HG03097 (cell line): ENCODE measurements at regions not wholly inside any gene's neighbourhood (a gene's known extent, or its start where the extent isn't known, plus 50 kb on each side); places are given as distances from the start of the nearest gene placed in this dataset.

Experiments used
- ATAC-seq: cut with Tn5 transposase; IDR thresholded peaks from one replicate; pipeline ENCODE4 v1.9.1; 2021; ENCODE audit not compliant: unreplicated experiment, low FRiP score

GRCh38 chr1:191620883-191621282 is 537.4 kb upstream of the RGS18 start:
- no peak for ATAC-seq

GRCh38 chr1:191624044-191624443 is 534.2 kb upstream of the RGS18 start:
- no peak for ATAC-seq

- no peak for ATAC-seq
Measured at GRCh38 chr1:191629836-191630235, 528.4 kb upstream of the RGS18 start.

GRCh38 chr1:191634801-191635508 is 523.3 kb upstream of the RGS18 start:
- no peak for ATAC-seq

- no peak for ATAC-seq
Measured at GRCh38 chr1:191636345-191636744, 521.9 kb upstream of the RGS18 start.

- no peak for ATAC-seq
Measured at GRCh38 chr1:191641420-191642260, 516.6 kb upstream of the RGS18 start.

GRCh38 chr1:191643060-191643459 is 515.2 kb upstream of the RGS18 start:
- ATAC-seq: no peak

- ATAC-seq: no peak
Measured at GRCh38 chr1:191648939-191649338, 509.3 kb upstream of the RGS18 start.

GRCh38 chr1:191662051-191662450 is 496.2 kb upstream of the RGS18 start:
- no peak for ATAC-seq

GRCh38 chr1:191662746-191663145 is 495.5 kb upstream of the RGS18 start:
- no peak for ATAC-seq

- ATAC-seq: no peak
Measured at GRCh38 chr1:191668525-191668924, 489.7 kb upstream of the RGS18 start.

GRCh38 chr1:191669629-191670028 is 488.6 kb upstream of the RGS18 start:
- ATAC-seq: no peak

GRCh38 chr1:191671236-191671635 is 487.0 kb upstream of the RGS18 start:
- ATAC-seq: no peak

GRCh38 chr1:191674626-191675179 is 483.6 kb upstream of the RGS18 start:
- ATAC-seq: no peak

GRCh38 chr1:191675856-191676783 is 482.1 kb upstream of the RGS18 start:
- no peak for ATAC-seq

GRCh38 chr1:191685669-191686068 is 472.6 kb upstream of the RGS18 start:
- ATAC-seq: no peak

- no peak for ATAC-seq
Measured at GRCh38 chr1:191687721-191688120, 470.5 kb upstream of the RGS18 start.

GRCh38 chr1:191690931-191691330 is 467.3 kb upstream of the RGS18 start:
- ATAC-seq: no peak

GRCh38 chr1:191693797-191694196 is 464.5 kb upstream of the RGS18 start:
- ATAC-seq: no peak

- ATAC-seq: peak; percentile 90
Measured at GRCh38 chr1:191695865-191696264, 462.4 kb upstream of the RGS18 start.

- no peak for ATAC-seq
Measured at GRCh38 chr1:191696354-191696753, 461.9 kb upstream of the RGS18 start.
